GM12891 (cell line): ENCODE measurements at regions not wholly inside any gene's neighbourhood (a gene's known extent, or its start where the extent isn't known, plus 50 kb on each side); places are given as distances from the start of the nearest gene placed in this dataset.

Experiments
- POLR2A ChIP-seq: IDR thresholded peaks from 2 replicates; pipeline ENCODE4 v1.6.1; 2011; ENCODE audit warnings: low read depth, low read length, control low read depth
- POLR2AphosphoS5 ChIP-seq: IDR thresholded peaks from 2 replicates; pipeline ENCODE4 v1.6.1; 2011; ENCODE audit warnings: low read depth, low read length, control low read depth
- SPI1 ChIP-seq: IDR thresholded peaks from 2 replicates; pipeline ENCODE4 v1.6.1; 2011; ENCODE audit warnings: low read depth, low read length, control low read depth
- TAF1 ChIP-seq: IDR thresholded peaks from 2 replicates; pipeline ENCODE4 v1.6.1; 2011; ENCODE audit warnings: low read depth, low read length, control low read depth

- TF ChIP-seq POLR2A = no peak
- TF ChIP-seq POLR2AphosphoS5 = no peak
- TF ChIP-seq SPI1 = no peak
- no peak for TF ChIP-seq TAF1
Measured at GRCh38 chr12:94829552-94829951, 173.9 kb downstream of the NDUFA12 start.
